ENCODE measurements at regions not wholly inside any gene's neighbourhood (a gene's known extent, or its start where the extent isn't known, plus 50 kb on each side); places are given as distances from the start of the nearest gene placed in this dataset.
"Not testable (repeated sequence)": the region's sequence is repeated elsewhere in the genome, so short reads cannot be mapped to it uniquely, and the experiment has no call there.

- DNase-seq, result peak; percentile 24 to 49
These were observed 62.0 kb upstream of the CD93 start for GRCh38 chr20:23147964-23148730.

GRCh38 chr20:23147647-23147963 is 61.5 kb upstream of the CD93 start:
- no peak for DNase-seq

- no peak for DNase-seq
These were observed 60.9 kb upstream of the CD93 start for GRCh38 chr20:23146857-23147637.

- no peak for DNase-seq
These were observed 60.1 kb upstream of the CD93 start for GRCh38 chr20:23146181-23146580.

GRCh38 chr20:23145281-23145700 is 59.2 kb upstream of the CD93 start:
- DNase-seq, result no peak

- no peak for DNase-seq
These were observed 58.7 kb upstream of the CD93 start for GRCh38 chr20:23144856-23145255.

- no peak for DNase-seq
These were observed 58.0 kb upstream of the CD93 start for GRCh38 chr20:23143986-23144690.

GRCh38 chr20:23143098-23143497 is 57.0 kb upstream of the CD93 start:
- DNase-seq, result peak in 1 of 2 experiments; percentile 24

GRCh38 chr20:23142162-23143050 is 56.3 kb upstream of the CD93 start:
- no peak for DNase-seq

GRCh38 chr20:23141450-23142161 is 55.5 kb upstream of the CD93 start:
- no peak for DNase-seq

GRCh38 chr20:23140991-23141390 is 54.9 kb upstream of the CD93 start:
- no peak for DNase-seq

GRCh38 chr20:23139984-23140383 is 53.9 kb upstream of the CD93 start:
- DNase-seq, result not testable (repeated sequence)

- no peak for DNase-seq
These were observed 53.4 kb upstream of the CD93 start for GRCh38 chr20:23139524-23139923.

- no peak for DNase-seq
These were observed 52.6 kb upstream of the CD93 start for GRCh38 chr20:23138682-23139081.

- DNase-seq, result no peak
These were observed 52.1 kb upstream of the CD93 start for GRCh38 chr20:23138226-23138625.

GRCh38 chr20:23136893-23137745 is 51.0 kb upstream of the CD93 start:
- no peak for DNase-seq

- no peak for DNase-seq
These were observed 49.6 kb upstream of the CD93 start for GRCh38 chr20:23135449-23136420.
